Upper lobe of right lung (tissue), 1 donor: ENCODE measurements at regions not wholly inside any gene's neighbourhood (a gene's known extent, or its start where the extent isn't known, plus 50 kb on each side); places are given as distances from the start of the nearest gene placed in this dataset.
"Not testable (repeated sequence)": the region's sequence is repeated elsewhere in the genome, so short reads cannot be mapped to it uniquely, and the experiment has no call there.

ENCODE experiments used
- ATAC-seq: fragments of 200-7000 bp; cut with Tn5 transposase; one replicate; pipeline ENCODE4 v1.9.1; 2020; ENCODE audit warnings: mild to moderate bottlenecking, moderate library complexity
- DNase-seq: peaks from one replicate; pipeline ENCODE4 v3.0.0-alpha.2; 2020
- H3K27ac ChIP-seq: fragments of 200-600 bp; one replicate; pipeline ENCODE4 v1.8.0; 2022
- H3K27me3 ChIP-seq: fragments of 200-600 bp; one replicate; pipeline ENCODE4 v1.8.0; 2022; ENCODE audit warnings: mild to moderate bottlenecking
- H3K36me3 ChIP-seq: fragments of 200-600 bp; one replicate; pipeline ENCODE4 v1.8.0; 2022
- H3K4me1 ChIP-seq: fragments of 200-600 bp; one replicate; pipeline ENCODE4 v1.8.0; 2022
- H3K4me3 ChIP-seq: fragments of 200-600 bp; one replicate; pipeline ENCODE4 v1.8.0; 2022; ENCODE audit warnings: mild to moderate bottlenecking
- H3K9me3 ChIP-seq: fragments of 200-600 bp; one replicate; pipeline ENCODE4 v1.8.0; 2022
- CTCF ChIP-seq: fragments of 200-600 bp; IDR thresholded peaks from one replicate; pipeline ENCODE4 v1.8.0; 2022; ENCODE audit warnings: antibody characterized with exemption
- intact Hi-C: fragments of 100-400 bp; cut with DNase I; formaldehyde crosslinking; loops from one replicate; pipeline ENCODE4 v1.11.0; 2022
- donor health status: DM: no; HTN: yes; CAD: no; lungs with severe emphysema.

- no peak for DNase-seq
- Histone ChIP-seq H3K4me1 (no peaks in the 10 kb centered on the region), H3K4me3 (no peak overlapping the region), H3K36me3 (no peaks in the 10 kb centered on the region), H3K27me3 (no peaks in the 10 kb centered on the region), H3K27ac (no peak overlapping the region), H3K9me3 (no peaks in the 10 kb centered on the region)
- intact Hi-C loops = no loop called here
- ATAC-seq = no peak
- no peak for TF ChIP-seq CTCF
Observed at GRCh38 chr4:127362686-127363085, 270.1 kb upstream of the INTU start.

GRCh38 chr4:127364397-127364796 lies 268.4 kb upstream of the INTU start:
- H3K4me3 ChIP-seq = no peak overlapping the region
- H3K27me3 ChIP-seq = no peaks in the 10 kb centered on the region
- no peaks in the 10 kb centered on the region for H3K36me3 ChIP-seq
- no peak overlapping the region for H3K27ac ChIP-seq
- DNase-seq (no peak), ATAC-seq (no peak)
- TF ChIP-seq CTCF = no peak
- H3K9me3 ChIP-seq = no peaks in the 10 kb centered on the region
- H3K4me1 ChIP-seq = no peaks in the 10 kb centered on the region
- intact Hi-C loops = no loop called here

- intact Hi-C loops = no loop called here
- H3K4me1 ChIP-seq = no peaks in the 10 kb centered on the region
- no peaks in the 10 kb centered on the region for H3K36me3 ChIP-seq
- DNase-seq = no peak
- no peaks in the 10 kb centered on the region for H3K27me3 ChIP-seq
- no peak for ATAC-seq
- no peak for TF ChIP-seq CTCF
- H3K9me3 ChIP-seq = no peaks in the 10 kb centered on the region
- no peak overlapping the region for H3K4me3 ChIP-seq
- no peak overlapping the region for H3K27ac ChIP-seq
Observed at GRCh38 chr4:127364911-127365310, 267.8 kb upstream of the INTU start.

GRCh38 chr4:127370604-127371003 lies 262.2 kb upstream of the INTU start:
- H3K4me3 ChIP-seq = no peak overlapping the region
- intact Hi-C loops = no loop called here
- H3K4me1 ChIP-seq = no peaks in the 10 kb centered on the region
- peak; percentile 68 for DNase-seq
- no peak for TF ChIP-seq CTCF
- no peak overlapping the region for H3K27ac ChIP-seq
- no peaks in the 10 kb centered on the region for H3K27me3 ChIP-seq
- H3K36me3 ChIP-seq = no peaks in the 10 kb centered on the region
- no peaks in the 10 kb centered on the region for H3K9me3 ChIP-seq
- ATAC-seq = peak; percentile 80

GRCh38 chr4:127379499-127379898 lies 253.3 kb upstream of the INTU start:
- H3K36me3 ChIP-seq = no peaks in the 10 kb centered on the region
- ATAC-seq (no peak), DNase-seq (no peak)
- no peaks in the 10 kb centered on the region for H3K9me3 ChIP-seq
- no peak for TF ChIP-seq CTCF
- intact Hi-C loops = no loop called here
- H3K4me1 ChIP-seq = no peaks in the 10 kb centered on the region
- H3K27ac ChIP-seq = no peak overlapping the region
- no peaks in the 10 kb centered on the region for H3K27me3 ChIP-seq
- no peak overlapping the region for H3K4me3 ChIP-seq

- H3K27me3 ChIP-seq, DNase-seq, H3K4me3 ChIP-seq, H3K27ac ChIP-seq, ATAC-seq, intact Hi-C loops, H3K4me1 ChIP-seq, H3K36me3 ChIP-seq, H3K9me3 ChIP-seq: not testable (repeated sequence)
Observed at GRCh38 chr4:127379948-127380347, 252.8 kb upstream of the INTU start.
